ENCODE measurements at regions not wholly inside any gene's neighbourhood (a gene's known extent, or its start where the extent isn't known, plus 50 kb on each side); places are given as distances from the start of the nearest gene placed in this dataset.

GRCh38 chr18:44198612-44199284 is 481.9 kb upstream of the SETBP1 start:
- no peak for TF ChIP-seq POLR2A (IDR thresholded peaks at IDR 0.05; ENCODE audit: borderline replicate concordance, extremely low read depth, insufficient read depth, insufficient read length)
- no peak for TF ChIP-seq ATF3 (IDR thresholded peaks at IDR 0.05)
- TF ChIP-seq CTCF (IDR thresholded peaks at IDR 0.05 in 2 of 3, conservative IDR thresholded peaks at IDR 0.05 in 1 of 3; ENCODE audit: borderline replicate concordance in 1 of 3, insufficient read depth in 1 of 3, low read depth in 2 of 3, low read length in 2 of 3): no peak
- TF ChIP-seq EZH2 (IDR thresholded peaks at IDR 0.05): no peak
- no peak for TF ChIP-seq SP1 (IDR thresholded peaks at IDR 0.05; ENCODE audit: low read depth)
- no peak for TF ChIP-seq POLR2AphosphoS5 (IDR thresholded peaks at IDR 0.05; ENCODE audit: low read depth, low read length)
- TF ChIP-seq MAX (IDR thresholded peaks at IDR 0.05): no peak
- TF ChIP-seq CEBPB (IDR thresholded peaks at IDR 0.05; ENCODE audit: low read depth): no peak
- TF ChIP-seq ZNF274 (IDR thresholded peaks at IDR 0.05; ENCODE audit: low read depth, low read length): no peak
- no peak for TF ChIP-seq REST (IDR thresholded peaks at IDR 0.05; ENCODE audit: low read depth)
- no peak for TF ChIP-seq EZH2phosphoT487 (IDR thresholded peaks at IDR 0.05; ENCODE audit: borderline replicate concordance)
- no peak for TF ChIP-seq JUND (IDR thresholded peaks at IDR 0.05)
- no peak for TF ChIP-seq FOSL1 (IDR thresholded peaks at IDR 0.05; ENCODE audit: low read depth)
- TF ChIP-seq ZFX (IDR thresholded peaks at IDR 0.05): no peak

Data from HCT116 (cell line).